ENCODE measurements at regions not wholly inside any gene's neighbourhood (a gene's known extent, or its start where the extent isn't known, plus 50 kb on each side); places are given as distances from the start of the nearest gene placed in this dataset.
A peak's percentile ranks its signal among the peaks of the same experiment; 100 is the strongest.

DNA sequence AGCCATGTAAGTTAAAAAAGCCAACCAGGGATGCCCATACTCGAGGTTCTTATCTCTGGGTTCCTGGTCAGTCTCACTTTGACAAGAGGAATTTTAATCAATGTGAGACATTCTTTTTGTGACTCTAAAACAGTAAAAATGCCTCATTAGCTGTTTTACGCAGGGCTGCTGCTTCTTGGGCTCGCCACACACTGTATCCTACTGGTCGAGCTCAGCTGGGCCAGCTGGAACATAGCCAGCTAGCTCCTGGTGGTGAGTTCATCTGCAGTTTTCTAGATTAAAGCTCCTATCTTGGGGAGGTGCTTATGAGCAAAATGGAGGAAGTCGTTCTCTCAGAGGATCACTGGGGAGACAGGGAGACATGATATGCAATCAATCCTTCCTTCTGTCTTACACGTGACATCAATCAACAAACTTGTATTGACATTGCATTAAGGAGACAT lies 55.9 kb upstream of the LEF1 start:
- no peak overlapping the region for H3K4me3 ChIP-seq (ENCODE audit: low read depth, low read length)
- TF ChIP-seq, protein P1, sequence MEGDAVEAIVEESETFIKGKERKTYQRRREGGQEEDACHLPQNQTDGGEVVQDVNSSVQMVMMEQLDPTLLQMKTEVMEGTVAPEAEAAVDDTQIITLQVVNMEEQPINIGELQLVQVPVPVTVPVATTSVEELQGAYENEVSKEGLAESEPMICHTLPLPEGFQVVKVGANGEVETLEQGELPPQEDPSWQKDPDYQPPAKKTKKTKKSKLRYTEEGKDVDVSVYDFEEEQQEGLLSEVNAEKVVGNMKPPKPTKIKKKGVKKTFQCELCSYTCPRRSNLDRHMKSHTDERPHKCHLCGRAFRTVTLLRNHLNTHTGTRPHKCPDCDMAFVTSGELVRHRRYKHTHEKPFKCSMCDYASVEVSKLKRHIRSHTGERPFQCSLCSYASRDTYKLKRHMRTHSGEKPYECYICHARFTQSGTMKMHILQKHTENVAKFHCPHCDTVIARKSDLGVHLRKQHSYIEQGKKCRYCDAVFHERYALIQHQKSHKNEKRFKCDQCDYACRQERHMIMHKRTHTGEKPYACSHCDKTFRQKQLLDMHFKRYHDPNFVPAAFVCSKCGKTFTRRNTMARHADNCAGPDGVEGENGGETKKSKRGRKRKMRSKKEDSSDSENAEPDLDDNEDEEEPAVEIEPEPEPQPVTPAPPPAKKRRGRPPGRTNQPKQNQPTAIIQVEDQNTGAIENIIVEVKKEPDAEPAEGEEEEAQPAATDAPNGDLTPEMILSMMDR (conservative IDR thresholded peaks at IDR 0.05; ENCODE audit: low read depth, low read length): peak; percentile 33
- peak; percentile 75 for DNase-seq (ENCODE audit: low read depth)

DNA sequence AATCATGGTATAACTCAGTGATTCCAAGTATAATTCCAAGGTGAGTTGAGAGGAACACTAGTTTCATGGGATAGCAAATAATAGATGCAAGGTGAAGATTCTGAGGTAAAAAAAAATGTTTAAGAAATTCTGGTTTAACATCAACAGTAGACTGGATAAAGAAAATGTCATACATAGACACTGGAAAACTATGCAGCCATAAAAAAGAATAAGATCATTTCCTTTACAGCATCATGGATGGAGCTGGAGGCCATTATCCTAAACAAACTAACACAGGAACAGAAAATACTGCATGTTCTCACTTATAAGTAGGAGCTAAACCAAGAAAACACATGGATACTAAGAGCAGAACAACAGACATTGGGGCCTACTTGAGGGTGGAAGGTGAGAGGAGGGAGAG lies 54.6 kb upstream of the LEF1 start:
- no peak for DNase-seq (ENCODE audit: low read depth)
- no peak overlapping the region for H3K4me3 ChIP-seq (ENCODE audit: low read depth, low read length)
- TF ChIP-seq, protein P1 (conservative IDR thresholded peaks at IDR 0.05; ENCODE audit: low read depth, low read length): no peak

DNA sequence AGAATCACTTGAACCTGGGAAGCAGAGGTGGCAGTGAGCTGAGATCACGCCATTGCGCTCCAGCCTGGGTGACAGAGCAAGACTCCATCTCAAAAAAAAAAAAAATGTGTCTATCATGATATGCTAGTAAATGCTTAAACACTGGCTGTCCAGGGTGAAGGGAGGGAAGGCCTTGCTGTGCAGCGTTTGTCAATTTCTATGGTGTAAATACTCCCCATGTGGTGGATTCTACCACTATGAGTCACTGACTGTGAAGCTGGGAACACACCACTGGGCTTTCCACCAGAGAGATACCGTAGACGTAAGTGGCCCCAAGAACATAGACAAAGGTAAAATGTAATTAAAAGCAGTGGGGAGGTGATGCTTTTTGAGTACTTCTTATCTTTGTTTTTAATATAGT lies 51.3 kb upstream of the LEF1 start:
- no peak overlapping the region for H3K4me3 ChIP-seq (ENCODE audit: low read depth, low read length)
- TF ChIP-seq, protein P1 (conservative IDR thresholded peaks at IDR 0.05; ENCODE audit: low read depth, low read length): no peak
- peak; percentile 17 for DNase-seq (ENCODE audit: low read depth)
